GM19043 (cell line): ENCODE measurements at regions not wholly inside any gene's neighbourhood (a gene's known extent, or its start where the extent isn't known, plus 50 kb on each side); places are given as distances from the start of the nearest gene placed in this dataset.

Experiments
- ATAC-seq: cut with Tn5 transposase; IDR thresholded peaks from one replicate; pipeline ENCODE4 v1.9.1; 2021; ENCODE audit warnings: low read depth; ENCODE audit not compliant: unreplicated experiment

DNA sequence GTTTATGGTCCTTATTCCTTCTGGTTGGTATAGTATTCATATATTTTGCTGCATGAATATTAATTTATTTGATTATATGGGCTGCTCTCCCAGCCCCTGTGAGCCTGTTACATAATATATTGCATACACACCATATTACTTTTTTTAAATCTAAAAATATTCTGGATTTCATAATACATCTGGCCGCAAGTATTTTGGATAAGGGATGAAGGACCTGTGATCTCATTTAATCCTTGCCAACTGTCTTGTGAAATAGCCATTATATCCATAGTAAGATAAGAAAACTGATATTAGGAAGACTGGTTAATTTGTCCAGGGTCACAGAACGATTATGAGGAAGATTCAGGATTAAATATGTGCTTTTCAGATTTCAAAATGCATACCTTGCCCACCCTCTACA lies 433.6 kb downstream of the LPIN1 start:
- ATAC-seq, result no peak

DNA sequence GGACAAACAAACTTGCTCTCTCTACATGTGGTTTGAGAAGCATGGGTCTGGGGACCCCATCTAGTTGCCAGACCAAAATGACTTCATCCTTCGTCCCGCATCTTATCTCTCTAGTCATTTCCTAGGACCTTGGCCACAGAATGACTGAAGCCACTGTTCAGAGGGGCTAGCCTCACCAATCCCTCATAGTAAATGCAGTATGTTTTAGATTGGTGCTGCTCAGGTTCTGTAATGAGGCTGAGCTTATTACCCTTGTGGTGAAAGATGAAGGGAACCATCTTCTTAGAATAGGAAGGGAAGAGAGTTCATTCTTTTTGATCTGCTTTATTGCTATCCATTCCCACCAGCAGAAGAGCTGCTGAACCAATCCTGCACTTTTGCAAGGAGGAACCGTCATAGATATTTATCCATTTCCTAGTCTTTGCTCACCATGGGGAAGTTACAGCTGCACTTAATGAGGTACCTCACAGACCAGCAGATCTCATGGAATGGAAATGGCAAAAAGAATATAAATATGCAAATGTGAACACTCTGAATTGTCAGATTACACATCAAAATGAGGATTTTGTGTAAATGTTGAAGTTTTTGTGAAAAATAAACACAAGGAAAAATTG lies 436.7 kb downstream of the LPIN1 start:
- no peak for ATAC-seq

DNA sequence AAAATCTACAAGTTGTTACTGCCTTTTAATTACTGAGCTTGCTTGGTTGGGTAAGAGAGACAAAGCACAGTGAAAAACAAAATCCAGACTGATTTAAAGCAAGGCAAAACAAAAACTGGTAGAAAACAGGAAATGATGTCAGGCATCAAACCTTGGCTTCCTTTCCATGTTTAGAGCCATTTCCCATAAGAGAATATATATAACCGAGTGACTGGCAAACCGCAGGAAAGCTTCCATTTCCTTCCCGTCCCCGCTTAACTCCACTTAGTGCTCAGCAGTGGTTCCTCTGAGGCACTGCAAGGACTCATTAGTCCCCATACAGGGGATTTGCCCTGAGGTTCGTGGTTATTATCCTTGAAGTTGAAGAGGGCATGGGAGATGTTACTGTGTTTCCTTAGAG lies 446.3 kb downstream of the LPIN1 start:
- ATAC-seq, result no peak

DNA sequence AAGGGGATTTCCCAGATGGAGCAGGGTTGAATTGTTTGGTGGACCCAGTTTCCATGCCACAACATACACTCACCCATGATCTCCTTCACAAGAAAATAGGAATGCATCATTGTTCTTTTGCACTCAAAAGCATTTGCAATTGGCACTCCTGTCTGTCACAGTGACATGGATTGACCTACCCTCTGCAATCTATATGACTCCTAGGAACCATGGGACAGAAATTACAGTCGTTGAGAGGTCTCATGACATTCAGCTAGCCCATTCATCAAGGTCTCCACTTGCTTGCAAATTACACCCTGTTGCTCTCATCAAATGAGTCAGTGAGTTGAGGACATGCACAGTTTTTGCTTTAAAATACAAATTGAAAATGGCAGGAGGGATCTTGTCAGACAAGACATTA lies 448.5 kb downstream of the LPIN1 start:
- no peak for ATAC-seq

DNA sequence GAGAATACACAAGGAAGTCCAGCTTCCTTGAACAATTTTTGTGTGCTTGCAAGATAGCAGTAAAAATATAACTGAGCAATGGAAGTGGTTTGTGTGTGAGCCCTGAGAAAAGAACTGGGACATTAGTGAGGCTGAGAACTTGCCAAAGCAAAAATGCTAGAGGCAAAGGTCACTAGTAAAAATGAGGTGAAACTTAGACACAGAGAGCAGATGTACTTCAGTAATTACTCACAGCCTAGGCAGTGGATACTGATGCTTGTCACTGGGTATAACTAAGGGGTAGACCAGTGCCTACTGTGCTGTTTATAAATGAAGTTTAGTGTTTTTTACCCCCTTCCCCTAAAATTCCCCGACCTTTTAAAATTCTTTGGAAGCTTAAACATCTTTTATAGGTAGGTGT lies 450.1 kb downstream of the LPIN1 start:
- ATAC-seq, result peak; percentile 51

DNA sequence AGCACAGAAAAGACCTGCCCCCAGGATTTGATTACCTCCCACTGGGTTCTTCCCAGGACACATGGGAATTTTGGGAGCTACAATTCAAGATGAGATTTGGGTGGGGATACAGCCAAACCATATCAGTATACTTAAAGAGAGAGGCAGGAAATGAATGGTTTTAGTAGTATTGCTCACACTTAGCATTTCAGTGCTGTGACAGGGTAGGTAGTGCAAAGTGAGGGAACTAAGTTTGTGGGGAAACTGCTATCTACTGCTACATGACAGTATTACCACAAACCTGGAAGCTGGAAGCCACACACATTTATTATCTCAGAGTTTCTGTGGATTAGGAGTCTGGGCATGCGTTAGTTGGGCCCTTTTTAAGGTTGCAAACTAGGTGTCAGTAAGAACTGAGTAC lies 450.7 kb downstream of the LPIN1 start:
- ATAC-seq, result no peak

DNA sequence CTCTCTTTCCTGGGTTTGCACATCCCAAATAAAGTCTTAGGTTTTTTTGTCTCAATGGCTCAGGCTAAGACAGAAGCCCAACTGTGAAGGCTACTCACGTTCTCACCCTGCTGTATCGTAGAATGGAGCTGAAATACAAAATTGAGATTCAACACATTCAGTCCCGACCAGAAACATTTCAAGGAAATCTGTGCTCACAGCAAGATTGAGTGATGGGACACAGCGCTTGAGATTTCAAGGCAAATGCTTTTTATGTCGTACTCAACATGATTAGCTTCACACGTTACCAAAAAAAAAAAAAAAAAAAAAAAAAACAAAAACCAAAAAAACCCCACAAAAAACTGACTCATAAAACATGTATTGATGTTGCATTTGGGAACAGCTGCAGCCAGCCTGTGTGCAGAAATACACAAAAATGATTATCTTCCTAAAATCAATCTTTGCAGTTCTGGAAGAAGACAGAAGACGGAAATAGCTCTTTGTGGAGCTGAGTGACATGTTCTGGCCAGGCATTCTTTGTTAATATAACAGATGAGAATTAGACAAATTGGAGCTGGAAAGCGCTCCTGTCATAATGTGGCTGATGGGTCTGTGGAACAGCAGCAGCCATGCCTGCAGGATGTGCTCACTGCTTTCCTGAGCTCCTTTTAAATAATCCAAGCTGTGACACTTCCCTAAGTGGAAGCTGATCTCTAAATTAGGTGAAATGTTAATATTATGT lies 453.2 kb downstream of the LPIN1 start:
- no peak for ATAC-seq

DNA sequence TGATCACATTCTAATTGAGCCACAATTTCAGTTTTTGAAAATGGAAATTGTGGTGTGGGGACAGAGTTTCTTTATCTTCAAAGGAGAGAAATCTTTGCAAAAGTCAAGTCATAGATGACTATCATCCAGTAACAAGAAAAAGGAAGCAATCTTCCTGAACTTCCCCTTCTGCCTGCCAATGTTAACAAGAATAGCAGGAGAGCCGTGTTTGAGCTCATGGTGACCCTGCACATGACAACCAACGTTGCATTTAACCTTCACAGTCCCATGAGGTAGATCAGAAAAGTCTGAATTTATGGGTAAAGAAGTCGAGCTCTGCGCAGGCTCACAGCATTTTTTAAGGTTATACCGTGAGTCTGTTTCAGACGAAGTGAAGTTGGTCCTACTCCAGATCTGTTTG lies 454.9 kb downstream of the LPIN1 start:
- no peak for ATAC-seq

DNA sequence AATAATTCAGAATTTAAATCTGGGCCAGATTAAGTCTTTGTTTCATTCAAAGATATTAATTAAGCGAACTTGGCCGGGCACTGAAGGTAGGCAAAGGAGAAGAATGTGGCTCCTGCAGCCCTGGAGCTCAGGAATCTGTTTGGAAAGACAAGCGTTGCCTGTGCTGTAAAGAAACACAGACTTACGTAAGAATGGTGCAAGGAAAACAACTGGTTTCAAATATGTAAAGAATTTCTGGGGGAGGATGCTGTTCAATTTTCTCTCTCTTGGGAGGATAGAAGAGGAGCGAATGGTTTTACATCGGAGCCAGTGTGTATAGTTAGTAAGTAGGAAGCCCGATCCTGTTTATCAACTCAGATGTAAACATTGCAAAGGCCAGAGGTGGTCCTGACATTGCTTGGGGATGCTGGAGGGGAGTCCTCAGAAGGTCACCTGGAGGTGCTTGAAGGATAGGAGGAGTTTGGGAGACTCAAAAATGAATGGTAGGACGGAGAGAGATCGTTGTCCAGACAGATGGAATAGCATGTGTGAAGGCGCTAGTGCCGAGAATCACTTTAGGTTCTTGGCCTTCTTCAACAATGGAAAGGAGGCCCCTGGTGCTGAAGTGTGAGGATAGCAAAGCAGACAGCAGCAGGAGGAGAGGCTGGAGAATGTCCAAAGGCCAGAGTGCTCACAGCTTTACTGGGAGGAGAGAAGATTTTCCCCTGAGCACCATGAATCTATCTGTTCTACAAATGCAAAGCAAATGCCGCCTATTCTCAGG lies 456.1 kb downstream of the LPIN1 start:
- no peak for ATAC-seq

DNA sequence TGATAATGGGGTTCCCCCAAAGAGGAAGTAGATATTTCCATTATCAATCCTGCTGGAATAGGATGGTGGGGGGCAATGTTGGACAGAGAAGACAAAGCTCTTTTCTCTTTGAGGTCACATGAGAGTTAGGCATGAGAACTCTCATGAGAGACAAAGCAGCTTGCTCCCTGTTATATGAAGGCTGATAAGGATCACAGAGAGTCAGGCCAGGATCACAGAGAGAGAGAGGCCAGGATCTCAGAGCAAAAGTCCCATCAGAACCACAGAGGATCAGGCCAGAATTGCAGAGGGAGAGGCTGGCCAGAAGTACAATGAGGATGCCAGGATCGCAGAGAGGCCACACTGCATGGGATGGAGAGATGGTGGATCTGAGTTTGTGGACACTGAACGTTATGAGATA lies 457.1 kb downstream of the LPIN1 start:
- ATAC-seq, result no peak

DNA sequence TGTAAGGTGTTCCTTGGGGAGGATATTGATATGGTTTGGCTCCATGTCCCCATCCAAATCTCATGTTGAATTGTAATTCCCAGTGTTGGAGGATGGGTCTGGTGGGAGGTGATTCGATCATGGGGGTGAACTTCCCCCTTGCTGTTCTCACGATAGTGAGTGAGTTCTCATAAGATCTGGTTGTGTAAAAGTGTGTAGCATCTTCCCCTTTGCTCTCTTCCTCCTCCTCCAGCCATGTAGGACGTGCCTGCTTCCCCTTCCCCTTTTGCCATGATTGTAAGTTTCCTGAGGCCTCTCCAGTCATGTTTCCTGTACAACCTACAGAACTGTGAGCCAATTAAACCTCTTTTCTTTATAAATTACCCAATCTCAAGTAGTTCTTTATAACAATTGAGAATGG lies 458.7 kb downstream of the LPIN1 start:
- ATAC-seq, result no peak

DNA sequence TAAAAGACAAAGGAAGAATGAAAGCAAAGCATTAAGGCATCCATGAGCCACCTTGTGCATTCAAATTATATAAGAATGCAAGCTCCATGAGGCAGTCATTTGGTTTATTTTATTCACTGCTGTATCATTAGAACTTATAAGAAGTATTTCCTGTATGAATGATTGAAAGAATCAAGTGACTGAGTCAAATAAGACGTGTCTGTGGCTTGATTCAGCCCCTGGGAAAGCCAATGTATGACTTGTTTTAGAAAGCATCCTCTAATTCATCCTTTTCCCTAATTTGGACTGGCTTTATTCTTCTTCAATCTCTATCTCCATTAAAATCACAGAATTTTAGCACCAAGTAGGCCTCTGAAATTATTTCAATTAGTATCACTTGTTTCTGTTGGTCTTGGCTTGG lies 461.1 kb downstream of the LPIN1 start:
- no peak for ATAC-seq

DNA sequence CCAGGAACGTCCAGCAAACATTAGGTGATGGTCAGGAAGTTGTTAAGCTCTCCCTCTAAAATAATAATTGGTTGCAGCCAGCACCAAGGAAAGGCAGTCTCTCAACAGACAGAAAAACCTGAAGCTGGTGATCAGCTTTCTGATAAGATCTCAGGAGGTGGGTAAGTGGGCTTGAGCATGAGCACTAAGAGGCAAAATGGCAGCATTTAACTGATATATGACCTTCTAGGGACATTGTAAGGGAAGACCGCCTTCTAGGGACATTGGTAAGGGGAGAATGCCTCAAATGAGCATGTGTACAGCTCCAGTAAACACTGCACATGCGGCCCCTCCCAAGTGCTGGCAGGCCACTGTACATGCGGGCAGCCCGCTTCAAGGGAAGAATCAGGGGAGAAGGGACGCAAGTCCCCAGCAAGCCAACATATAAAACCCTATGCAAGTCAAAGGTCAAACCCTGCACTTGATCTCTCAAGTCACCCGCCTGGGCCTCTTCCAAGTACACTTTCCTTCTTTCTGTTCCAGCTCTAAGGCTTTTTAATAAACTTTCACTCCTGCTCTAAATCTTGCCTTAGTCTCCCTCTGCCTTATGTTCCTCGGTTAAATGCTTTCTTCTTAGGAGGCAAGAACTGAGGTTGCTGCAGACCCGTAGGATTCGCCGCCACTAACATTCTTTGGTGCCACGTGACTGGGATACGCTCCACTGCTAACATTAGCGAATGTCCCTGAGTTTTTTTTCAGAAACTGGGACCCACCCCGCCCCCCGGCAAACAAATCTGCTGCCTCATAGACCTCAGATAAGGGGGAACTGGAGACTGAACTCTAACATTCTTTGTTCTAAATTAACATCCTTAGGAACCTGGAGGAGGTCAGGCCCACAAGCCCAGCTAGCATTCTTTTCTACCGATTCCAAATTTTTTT lies 463.8 kb downstream of the LPIN1 start:
- no peak for ATAC-seq

DNA sequence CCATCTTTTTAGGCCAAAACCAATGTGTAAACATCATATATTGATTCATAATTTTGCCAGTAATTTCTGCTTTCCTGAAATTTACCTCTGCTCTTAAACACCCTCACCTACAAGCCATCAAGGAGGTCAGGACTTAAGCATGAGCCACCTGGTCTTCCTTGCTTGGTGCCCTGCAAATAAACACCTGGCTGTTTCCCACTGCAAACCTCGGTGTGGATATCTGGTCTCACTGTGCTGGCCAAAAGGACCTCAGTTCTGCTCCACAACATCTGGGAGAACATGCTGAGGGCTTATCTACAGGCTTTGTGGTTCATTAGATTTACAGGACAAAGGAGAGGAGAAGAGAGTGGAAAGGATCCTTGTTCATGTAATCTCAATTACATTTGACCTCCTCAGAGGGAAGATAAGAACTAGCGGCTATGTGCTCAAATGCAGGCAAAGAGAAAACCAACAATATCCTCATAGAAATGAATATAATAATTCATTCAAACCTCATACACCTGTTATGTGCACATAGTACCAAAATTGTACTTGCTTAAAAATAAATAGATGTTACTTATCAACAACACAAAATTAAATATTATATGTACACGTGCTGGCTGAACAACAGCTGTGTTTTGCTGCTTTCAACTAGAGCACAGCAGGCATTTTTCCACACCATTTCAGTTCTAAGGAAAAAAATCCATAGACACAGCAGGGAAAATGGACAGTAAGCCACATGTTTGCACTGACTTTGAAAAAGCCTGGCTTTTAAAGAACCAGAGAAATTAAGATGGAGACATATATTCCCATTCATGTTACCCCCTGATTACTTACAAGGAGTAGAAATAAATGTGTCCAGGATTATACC lies 465.1 kb downstream of the LPIN1 start:
- ATAC-seq, result no peak

DNA sequence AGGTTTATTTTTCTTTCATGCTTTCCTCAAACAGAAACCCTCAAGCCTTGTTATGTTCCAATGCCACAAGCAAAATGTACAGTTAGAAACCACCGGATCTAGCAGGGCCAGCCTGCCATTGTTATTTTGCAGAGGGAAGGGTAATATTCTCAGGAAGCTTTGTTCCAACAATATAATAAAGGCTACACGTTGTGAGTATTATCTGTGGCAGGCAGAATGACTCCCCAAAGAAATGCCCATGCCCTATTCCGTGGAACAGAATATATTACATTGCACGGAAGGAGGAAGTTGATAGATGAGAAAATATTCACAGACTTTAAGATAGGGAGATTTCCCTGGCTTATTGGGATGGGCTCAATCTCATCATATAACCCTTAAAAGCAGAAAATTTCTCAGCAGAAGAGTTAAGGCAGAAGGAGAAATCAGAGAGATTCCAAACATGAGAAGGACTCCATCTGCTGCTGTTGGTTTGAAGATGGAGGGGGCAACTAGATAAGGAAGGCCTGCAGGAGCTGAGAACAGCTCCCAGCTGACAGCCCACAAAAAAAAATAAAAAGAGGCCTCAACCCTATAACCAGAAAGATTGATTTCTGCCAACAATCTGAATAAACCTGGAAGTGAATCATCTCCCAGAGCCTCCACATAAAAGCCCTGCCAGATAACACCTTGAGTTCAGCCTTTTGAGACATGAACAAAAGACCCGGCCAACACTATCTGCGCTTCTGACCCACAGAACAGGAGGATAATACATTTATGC lies 466.6 kb downstream of the LPIN1 start:
- no peak for ATAC-seq

DNA sequence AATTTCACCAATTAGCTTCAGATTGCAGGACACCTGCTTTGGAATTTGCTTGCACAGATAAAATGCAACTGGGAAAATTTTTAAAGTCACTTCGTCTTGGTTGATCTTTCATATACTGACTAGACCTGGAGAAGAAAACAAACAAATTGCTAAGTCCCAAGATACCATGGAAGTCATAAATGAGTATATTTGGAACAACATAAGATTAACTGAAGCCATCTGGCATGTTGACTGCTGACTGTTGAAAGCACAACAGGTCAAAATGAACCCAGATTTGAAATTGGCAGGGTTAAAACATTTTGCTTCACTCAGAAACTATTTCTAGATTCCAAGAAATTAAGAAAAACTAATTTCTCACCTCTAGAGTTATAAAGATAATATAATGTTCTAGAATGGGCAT lies 470.7 kb downstream of the LPIN1 start:
- ATAC-seq, result no peak

DNA sequence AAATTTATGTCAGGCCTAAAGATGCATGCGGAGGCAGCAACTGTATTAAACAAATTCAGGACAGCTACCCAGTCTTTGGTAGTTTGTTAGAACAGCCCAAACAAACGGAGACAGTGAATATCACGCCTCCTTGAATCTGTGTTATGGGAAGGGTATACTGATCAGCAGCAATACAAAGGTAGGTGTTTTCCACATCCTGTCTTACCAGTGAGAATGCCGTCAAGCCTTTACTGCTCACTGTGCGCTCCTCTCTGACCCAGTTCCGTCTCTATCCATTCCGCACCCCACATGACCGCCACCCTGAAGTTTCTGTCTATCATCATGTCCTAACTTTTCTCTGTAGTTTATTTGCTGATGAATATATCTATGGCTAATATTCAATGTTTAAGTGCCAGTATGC lies 473.3 kb downstream of the LPIN1 start:
- no peak for ATAC-seq

DNA sequence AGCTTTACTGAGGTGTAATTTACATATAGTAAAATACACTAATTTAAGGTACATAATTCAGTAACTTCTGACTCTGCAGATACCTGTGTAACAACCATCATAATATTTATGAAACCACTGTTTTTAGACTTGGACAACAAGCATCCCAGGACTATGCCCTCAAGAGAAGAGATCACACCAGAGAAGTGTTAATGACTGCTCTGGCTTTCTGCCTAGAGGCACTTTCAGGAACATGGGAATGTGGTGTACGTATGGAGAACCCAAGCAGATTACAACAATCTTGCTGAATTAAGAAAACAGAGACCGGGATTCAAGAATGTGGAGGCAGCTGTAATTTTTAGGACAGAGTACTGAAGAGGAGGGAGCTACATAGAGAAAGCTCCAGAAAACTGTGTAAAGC lies 475.2 kb downstream of the LPIN1 start:
- no peak for ATAC-seq

DNA sequence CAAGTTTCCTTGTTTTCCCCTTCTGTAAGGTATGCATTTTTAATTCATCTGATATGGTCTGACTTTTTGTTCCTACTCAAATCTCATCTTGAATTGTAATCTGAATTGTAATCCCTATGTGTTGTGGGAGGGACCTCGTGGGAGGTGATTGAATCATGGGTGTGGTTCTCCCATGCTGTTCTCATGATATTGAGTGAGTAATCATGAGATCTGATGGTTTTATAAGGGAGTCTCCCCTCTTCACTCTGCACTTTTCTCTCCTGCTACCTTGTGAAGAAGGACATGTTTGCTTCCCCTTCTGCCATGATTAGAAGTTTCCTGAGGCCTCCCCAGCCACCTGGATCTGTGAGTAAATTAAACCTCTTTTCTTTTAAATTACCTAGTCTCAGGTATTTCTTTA lies 476.1 kb downstream of the LPIN1 start:
- ATAC-seq, result no peak
